C4-2B (cell line): ENCODE measurements at regions not wholly inside any gene's neighbourhood (a gene's known extent, or its start where the extent isn't known, plus 50 kb on each side); places are given as distances from the start of the nearest gene placed in this dataset.

Source experiments
- H3K27ac ChIP-seq: fragments of 450-650 bp; 2 replicates; pipeline ENCODE4 v1.5.1; 2017
- CTCF ChIP-seq: fragments of 450-650 bp; conservative IDR thresholded peaks from 2 replicates; pipeline ENCODE4 v1.5.1; 2017; ENCODE audit warnings: mild to moderate bottlenecking
- ZFX ChIP-seq: fragments of 450-650 bp; IDR thresholded peaks from 2 replicates; pipeline ENCODE4 v1.6.1; 2017

- no peak for TF ChIP-seq ZFX
- TF ChIP-seq CTCF = no peak
- no peak overlapping the region for H3K27ac ChIP-seq
These were observed 69.4 kb upstream of the POU5F2 start for GRCh38 chr5:93810780-93811179.

- TF ChIP-seq CTCF (no peak), ZFX (no peak)
- no peak overlapping the region for H3K27ac ChIP-seq
These were observed 68.0 kb upstream of the POU5F2 start for GRCh38 chr5:93809430-93809829.

GRCh38 chr5:93807846-93808245, 66.4 kb upstream of the POU5F2 start:
- no peak overlapping the region for H3K27ac ChIP-seq
- TF ChIP-seq CTCF (no peak), ZFX (no peak)

- TF ChIP-seq CTCF (no peak), ZFX (no peak)
- no peak overlapping the region for H3K27ac ChIP-seq
These were observed 64.4 kb upstream of the POU5F2 start for GRCh38 chr5:93805616-93806379.

- no peak for TF ChIP-seq ZFX
- TF ChIP-seq CTCF = peak; percentile 87
- no peak overlapping the region for H3K27ac ChIP-seq
These were observed 59.8 kb upstream of the POU5F2 start for GRCh38 chr5:93800988-93801811.

- no peak overlapping the region for H3K27ac ChIP-seq
- TF ChIP-seq ZFX = no peak
- TF ChIP-seq CTCF = no peak
These were observed 53.6 kb upstream of the POU5F2 start for GRCh38 chr5:93794954-93795353.

GRCh38 chr5:93793159-93793781, 51.9 kb upstream of the POU5F2 start:
- no peak for TF ChIP-seq ZFX
- no peak for TF ChIP-seq CTCF
- H3K27ac ChIP-seq = no peak overlapping the region
